ENCODE measurements at regions not wholly inside any gene's neighbourhood (a gene's known extent, or its start where the extent isn't known, plus 50 kb on each side); places are given as distances from the start of the nearest gene placed in this dataset.

DNA sequence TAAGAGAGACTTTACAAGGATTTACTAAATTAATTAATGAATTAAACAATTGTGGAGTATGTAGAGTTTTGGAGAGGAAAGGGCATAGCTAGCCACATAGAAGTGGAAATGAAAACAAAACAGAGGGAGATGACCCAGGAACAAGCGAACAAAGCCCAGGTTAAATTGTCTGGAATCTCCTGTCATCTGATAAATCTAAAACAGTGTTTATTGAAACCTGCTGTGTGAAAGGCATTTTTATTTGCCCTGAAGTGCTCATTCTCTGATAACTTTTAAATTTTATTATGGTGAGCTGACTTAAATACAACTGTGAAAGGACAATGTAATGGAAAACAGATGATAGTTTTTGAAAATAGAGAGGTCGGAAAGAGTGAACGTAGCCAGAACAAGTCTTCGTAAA, 682.8 kb upstream of the KIRREL3 start:
- FAIRE-seq = no peak
- DNase-seq (ENCODE audit: insufficient read length, low spot score) = no peak
- TF ChIP-seq, protein P1, sequence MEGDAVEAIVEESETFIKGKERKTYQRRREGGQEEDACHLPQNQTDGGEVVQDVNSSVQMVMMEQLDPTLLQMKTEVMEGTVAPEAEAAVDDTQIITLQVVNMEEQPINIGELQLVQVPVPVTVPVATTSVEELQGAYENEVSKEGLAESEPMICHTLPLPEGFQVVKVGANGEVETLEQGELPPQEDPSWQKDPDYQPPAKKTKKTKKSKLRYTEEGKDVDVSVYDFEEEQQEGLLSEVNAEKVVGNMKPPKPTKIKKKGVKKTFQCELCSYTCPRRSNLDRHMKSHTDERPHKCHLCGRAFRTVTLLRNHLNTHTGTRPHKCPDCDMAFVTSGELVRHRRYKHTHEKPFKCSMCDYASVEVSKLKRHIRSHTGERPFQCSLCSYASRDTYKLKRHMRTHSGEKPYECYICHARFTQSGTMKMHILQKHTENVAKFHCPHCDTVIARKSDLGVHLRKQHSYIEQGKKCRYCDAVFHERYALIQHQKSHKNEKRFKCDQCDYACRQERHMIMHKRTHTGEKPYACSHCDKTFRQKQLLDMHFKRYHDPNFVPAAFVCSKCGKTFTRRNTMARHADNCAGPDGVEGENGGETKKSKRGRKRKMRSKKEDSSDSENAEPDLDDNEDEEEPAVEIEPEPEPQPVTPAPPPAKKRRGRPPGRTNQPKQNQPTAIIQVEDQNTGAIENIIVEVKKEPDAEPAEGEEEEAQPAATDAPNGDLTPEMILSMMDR (IDR thresholded peaks at IDR 0.05; ENCODE audit: insufficient read depth, missing control alignments) = no peak

DNA sequence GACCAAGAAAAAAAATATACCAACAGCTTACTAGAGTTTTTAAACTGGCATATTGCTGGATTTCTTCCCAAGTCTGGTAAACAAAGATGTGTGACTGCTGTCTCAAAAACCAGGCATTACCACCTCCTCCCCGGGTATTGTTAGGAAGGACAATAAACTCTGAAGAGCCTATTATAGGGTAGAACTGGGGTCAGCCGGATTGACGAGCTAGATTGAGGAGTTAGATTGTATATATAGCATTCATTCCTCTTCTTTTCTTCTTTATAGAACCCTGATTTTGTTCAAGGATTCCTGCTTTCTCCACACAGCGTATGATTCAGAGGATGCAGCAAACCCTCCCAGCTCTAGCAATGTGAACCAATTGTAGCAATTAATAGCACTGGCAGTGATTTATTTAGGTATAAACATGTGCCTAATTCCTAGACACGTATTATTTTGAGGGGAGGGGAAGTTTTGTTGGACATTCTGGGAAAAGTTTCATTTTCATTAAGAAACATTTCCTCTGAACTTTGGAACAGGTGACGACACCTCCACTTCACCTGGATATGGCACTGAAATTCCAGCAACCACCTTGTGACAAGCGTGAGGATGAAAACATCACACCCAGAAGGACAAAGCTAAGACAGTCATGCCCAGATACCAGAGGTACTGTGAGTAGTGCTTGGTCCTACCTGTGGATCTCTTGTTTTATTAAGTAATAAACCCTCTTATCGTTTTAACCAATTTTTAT, 679.4 kb upstream of the KIRREL3 start:
- FAIRE-seq (no peak), DNase-seq (ENCODE audit: insufficient read length, low spot score) (no peak)
- TF ChIP-seq, protein P1 (IDR thresholded peaks at IDR 0.05; ENCODE audit: insufficient read depth, missing control alignments) = no peak

DNA sequence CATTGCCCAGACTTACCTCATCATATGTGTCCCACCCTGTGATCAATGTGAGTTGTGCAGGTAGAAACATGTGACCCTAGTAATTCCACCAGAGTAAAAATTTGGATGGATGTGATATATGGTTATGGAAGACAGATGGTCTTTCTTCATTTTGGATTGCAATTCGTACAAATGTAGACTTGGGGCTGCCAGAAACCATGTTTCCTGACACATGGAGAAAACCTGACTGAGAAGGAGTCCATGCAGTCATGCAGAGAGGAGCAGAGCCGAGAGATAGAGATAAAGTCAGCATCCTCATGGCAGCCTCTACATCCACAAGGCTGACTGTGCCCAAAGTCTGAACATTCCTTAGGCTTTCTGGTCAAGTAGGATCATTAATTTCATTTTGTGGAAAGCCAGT, 678.1 kb upstream of the KIRREL3 start:
- FAIRE-seq (no peak), DNase-seq (ENCODE audit: insufficient read length, low spot score) (no peak)
- TF ChIP-seq, protein P1 (IDR thresholded peaks at IDR 0.05; ENCODE audit: insufficient read depth, missing control alignments) = no peak

DNA sequence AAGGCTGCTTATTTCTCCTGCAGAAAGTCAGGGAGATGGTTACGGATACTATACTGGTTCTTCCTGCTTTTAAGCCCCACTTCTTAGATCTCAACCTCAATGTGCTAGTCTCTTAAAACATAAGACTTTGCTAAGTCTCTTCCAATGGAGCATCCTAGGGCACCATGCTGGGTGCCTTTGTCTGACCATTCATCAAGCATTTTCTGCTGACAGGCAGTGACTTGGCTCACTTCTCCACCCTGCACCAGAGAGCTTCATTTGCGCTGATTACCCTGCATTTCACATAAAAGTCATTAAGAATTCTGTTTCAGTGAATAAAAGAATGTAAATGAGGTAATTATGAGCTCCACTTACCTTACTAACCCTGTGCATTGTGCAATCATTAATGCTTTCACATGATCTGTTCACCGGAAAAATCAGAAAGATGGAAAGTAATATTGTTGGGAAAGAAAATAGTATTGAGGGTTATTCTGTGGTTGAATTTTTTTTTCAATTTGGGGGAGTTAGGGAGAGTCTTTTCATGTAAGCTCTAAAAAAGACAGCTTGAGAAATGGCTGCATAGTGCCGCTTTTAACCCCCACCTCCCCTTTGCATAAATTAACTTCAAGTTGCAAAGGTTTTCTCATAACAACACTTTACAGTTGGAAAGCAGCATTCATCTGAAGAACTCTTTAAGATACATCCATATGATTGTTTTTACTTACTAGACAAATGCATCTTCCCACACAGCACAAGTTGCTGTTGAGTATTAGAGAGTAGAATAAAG, 677.3 kb upstream of the KIRREL3 start:
- TF ChIP-seq, protein P1 (IDR thresholded peaks at IDR 0.05; ENCODE audit: insufficient read depth, missing control alignments) = no peak
- no peak for DNase-seq (ENCODE audit: insufficient read length, low spot score)
- no peak for FAIRE-seq

DNA sequence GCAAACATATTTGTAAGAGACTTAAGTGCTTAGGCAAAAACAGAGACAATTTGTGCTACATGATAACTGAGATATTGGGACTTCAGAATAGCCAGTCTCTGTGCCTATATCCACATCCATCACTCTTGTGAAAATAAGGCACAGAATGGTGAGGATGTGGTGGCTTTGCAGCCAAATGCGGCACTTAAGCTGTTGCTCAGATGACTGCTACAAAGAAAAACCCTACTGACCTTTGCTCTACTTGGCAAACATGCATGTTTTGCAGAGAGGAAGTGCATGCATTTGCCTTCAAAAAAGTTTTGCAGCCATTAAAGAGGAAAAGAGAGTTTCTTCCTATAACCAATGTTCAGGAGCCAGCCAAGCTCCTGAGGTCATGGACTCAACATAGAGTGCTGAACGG, 675.0 kb upstream of the KIRREL3 start:
- DNase-seq (ENCODE audit: insufficient read length, low spot score) (no peak), FAIRE-seq (no peak)
- TF ChIP-seq, protein P1 (IDR thresholded peaks at IDR 0.05; ENCODE audit: insufficient read depth, missing control alignments) = no peak

DNA sequence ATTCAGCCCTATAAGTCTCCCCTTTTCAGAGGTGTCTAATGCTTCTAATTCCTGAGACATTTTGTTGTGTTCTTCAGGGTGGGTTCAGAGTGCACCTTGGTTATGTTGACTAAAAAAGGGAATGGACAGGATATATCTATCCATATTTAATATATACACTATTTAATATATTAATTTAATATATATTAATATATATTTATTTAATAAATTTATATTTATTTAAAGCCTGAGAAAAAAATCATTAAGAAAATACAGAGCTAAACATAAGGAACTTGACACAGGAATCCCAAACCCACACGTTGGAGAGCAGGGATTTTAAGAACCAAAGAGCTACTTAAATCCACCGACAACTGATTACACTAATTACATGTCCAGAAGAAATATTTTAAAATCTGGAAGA, 674.2 kb upstream of the KIRREL3 start:
- DNase-seq (ENCODE audit: insufficient read length, low spot score) = no peak
- no peak for FAIRE-seq
- TF ChIP-seq, protein P1 (IDR thresholded peaks at IDR 0.05; ENCODE audit: insufficient read depth, missing control alignments) = no peak
